Naive thymus-derived CD4-positive, alpha-beta T cell (primary cell): ENCODE measurements at regions not wholly inside any gene's neighbourhood (a gene's known extent, or its start where the extent isn't known, plus 50 kb on each side); places are given as distances from the start of the nearest gene placed in this dataset.

Experiments used
- ATAC-seq: fragments of 150-1000 bp; cut with Tn5 transposase; 2 replicates; pipeline ENCODE4 v1.10.0; 2021; ENCODE audit warnings: mild to moderate bottlenecking, moderate library complexity
- CTCF ChIA-PET: fragments of 350-600 bp; sonication (Branson Sonifier 250); formaldehyde crosslinking; loops from one replicate; lab custom pipeline; 2021; ENCODE audit warnings: antibody characterized with exemption; lab: Charles Lee
- POLR2A ChIA-PET: fragments of 350-600 bp; sonication (Branson Sonifier 250); formaldehyde crosslinking; loops from one replicate; lab custom pipeline; 2021; ENCODE audit warnings: antibody characterized with exemption, inconsistent platforms; lab: Charles Lee
- DNase-seq, 9 donors: peaks; one replicate each; pipeline versions ENCODE4 v3.0.0 to v3.0.0-alpha.2; 2020 to 2022; ENCODE audit warnings: mixed read lengths in 1 of 9
- H3K27ac ChIP-seq: one replicate; pipeline ENCODE4 v1.7.0; 2013; ENCODE audit warnings: mild to moderate bottlenecking, low read depth, low read length, moderate library complexity
- H3K27me3 ChIP-seq, 2 donors: one replicate each; pipeline ENCODE4 v1.7.0; 2013; ENCODE audit warnings: low read length in 2 of 2, mild to moderate bottlenecking in 2 of 2, moderate library complexity in 2 of 2; ENCODE audit not compliant: control insufficient read depth in 2 of 2, insufficient read depth in 2 of 2
- H3K36me3 ChIP-seq, 3 experiments: 1 replicate in 2 of 3; 2 replicates in 1 of 3; pipeline ENCODE4 v1.7.0; 2013; ENCODE audit warnings: low read length in 3 of 3, mild to moderate bottlenecking in 3 of 3, moderate library complexity in 1 of 3; ENCODE audit not compliant: insufficient read depth in 3 of 3, control insufficient read depth in 2 of 3
- H3K4me1 ChIP-seq, 2 donors: one replicate each; pipeline ENCODE4 v1.7.0; 2013; ENCODE audit warnings: low read length in 2 of 2, mild to moderate bottlenecking in 2 of 2, moderate library complexity in 1 of 2; ENCODE audit not compliant: control insufficient read depth in 2 of 2, insufficient read depth in 2 of 2
- H3K4me3 ChIP-seq: 2 replicates; pipeline ENCODE4 v1.7.0; 2013; ENCODE audit warnings: mild to moderate bottlenecking, low read length
- H3K9me3 ChIP-seq, 3 experiments: 1 replicate in 2 of 3; 2 replicates in 1 of 3; pipeline ENCODE4 v1.7.0; 2013; ENCODE audit warnings: low read length in 3 of 3; ENCODE audit not compliant: control insufficient read depth in 2 of 3
- H3K27ac Mint-ChIP-seq, 9 donors: one replicate each; pipeline ENCODE4 v1.8.0; 2020 to 2022; ENCODE audit warnings: mixed read lengths in 9 of 9, mild to moderate bottlenecking in 8 of 9, moderate library complexity in 5 of 9, inconsistent platforms in 2 of 9
- H3K27me3 Mint-ChIP-seq, 5 donors: one replicate each; pipeline ENCODE4 v1.8.0; 2021 to 2022; ENCODE audit warnings: mixed read lengths in 5 of 5, mild to moderate bottlenecking in 1 of 5
- H3K36me3 Mint-ChIP-seq, 5 donors: one replicate each; pipeline ENCODE4 v1.8.0; 2020 to 2022; ENCODE audit warnings: mixed read lengths in 5 of 5, mild to moderate bottlenecking in 3 of 5, inconsistent platforms in 1 of 5
- H3K4me1 Mint-ChIP-seq, 7 donors: one replicate each; pipeline ENCODE4 v1.8.0; 2020 to 2022; ENCODE audit warnings: mixed read lengths in 7 of 7, mild to moderate bottlenecking in 3 of 7, inconsistent platforms in 1 of 7
- H3K4me3 Mint-ChIP-seq, 10 donors: one replicate each; pipeline ENCODE4 v1.8.0; 2020 to 2022; ENCODE audit warnings: mild to moderate bottlenecking in 10 of 10, mixed read lengths in 10 of 10, moderate library complexity in 6 of 10, inconsistent platforms in 2 of 10
- H3K9me3 Mint-ChIP-seq, 11 donors: one replicate each; pipeline ENCODE4 v1.8.0; 2020 to 2022; ENCODE audit warnings: mixed read lengths in 11 of 11, mild to moderate bottlenecking in 4 of 11, inconsistent platforms in 1 of 11, moderate library complexity in 1 of 11
- intact Hi-C, 2 donors: fragments of 100-400 bp; cut with micrococcal nuclease; formaldehyde crosslinking; loops; one replicate each; pipeline ENCODE4 v1.15.1; 2023

DNA sequence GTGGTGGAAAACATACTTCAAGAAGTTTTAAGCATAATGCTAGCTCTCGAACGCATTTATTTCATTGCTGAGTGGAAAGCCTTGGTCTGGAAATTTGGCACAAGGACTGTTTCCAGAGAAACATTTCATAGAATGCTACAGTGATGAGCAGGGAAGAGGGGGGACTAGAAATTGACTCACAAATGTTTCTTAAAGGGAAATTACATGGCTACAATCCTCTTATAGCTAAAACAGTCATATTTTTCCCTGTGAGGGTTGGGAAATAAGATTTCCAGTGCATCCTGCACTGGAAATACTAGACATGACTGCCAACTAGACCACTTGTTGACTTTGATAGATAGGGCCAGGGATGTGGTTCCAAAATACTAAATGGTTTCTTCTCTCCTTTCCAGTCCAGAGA is 197.3 kb upstream of the RGS6 start:
- no peak overlapping the region for H3K4me3 Mint-ChIP-seq
- Histone ChIP-seq H3K4me1 (no peaks in the 10 kb centered on the region), H3K27me3 (no peaks in the 10 kb centered on the region), H3K9me3 (no peaks in the 10 kb centered on the region), H3K4me3 (no peak overlapping the region), H3K27ac (no peak overlapping the region), H3K36me3 (peaks cover 4 to 85% (median 9%) of the 10 kb centered on the region in 3 experiments)
- H3K4me1 Mint-ChIP-seq, result peaks cover 0 to 9% (median 0%) of the 10 kb centered on the region in 7 donors
- H3K27me3 Mint-ChIP-seq, result no peaks in the 10 kb centered on the region
- CTCF ChIA-PET, result no interaction called here
- DNase-seq, result no peak
- ATAC-seq, result no peak
- no peaks in the 10 kb centered on the region for H3K9me3 Mint-ChIP-seq
- POLR2A ChIA-PET, result no interaction called here
- H3K36me3 Mint-ChIP-seq, result peaks cover 24 to 69% (median 40%) of the 10 kb centered on the region in 5 donors
- H3K27ac Mint-ChIP-seq, result no peak overlapping the region
- intact Hi-C loops, result loop anchor here (5.0 kb wide), 2 partner anchors 393 to 413 kb away; partner anchors contain the start of gene SIPA1L1 (in 1 of the 2)

- H3K9me3 ChIP-seq, result no peaks in the 10 kb centered on the region
- ChIA-PET CTCF (interaction anchor here (1.2 kb wide), 1 partner anchor 15 kb away, joined by 5 read pairs; no protein-coding TSS in a partner anchor), POLR2A (no interaction called here)
- Mint-ChIP-seq H3K27me3 (no peaks in the 10 kb centered on the region), H3K9me3 (no peaks in the 10 kb centered on the region), H3K36me3 (peaks cover 11 to 46% (median 25%) of the 10 kb centered on the region in 5 donors), H3K4me3 (no peak overlapping the region), H3K27ac (no peak overlapping the region), H3K4me1 (peaks cover 0 to 7% (median 0%) of the 10 kb centered on the region in 7 donors)
- no peaks in the 10 kb centered on the region for H3K27me3 ChIP-seq
- intact Hi-C loops, result loop anchor here (5.0 kb wide), 2 partner anchors 395 to 415 kb away; partner anchors contain the start of gene SIPA1L1 (in 1 of the 2)
- H3K4me3 ChIP-seq, result no peak overlapping the region
- DNase-seq (no peak), ATAC-seq (no peak)
- H3K36me3 ChIP-seq, result peaks cover 4 to 57% (median 5%) of the 10 kb centered on the region in 3 experiments
- no peaks in the 10 kb centered on the region for H3K4me1 ChIP-seq
- no peak overlapping the region for H3K27ac ChIP-seq
Measured at GRCh38 chr14:71737760-71738159, 194.5 kb upstream of the RGS6 start.

DNA sequence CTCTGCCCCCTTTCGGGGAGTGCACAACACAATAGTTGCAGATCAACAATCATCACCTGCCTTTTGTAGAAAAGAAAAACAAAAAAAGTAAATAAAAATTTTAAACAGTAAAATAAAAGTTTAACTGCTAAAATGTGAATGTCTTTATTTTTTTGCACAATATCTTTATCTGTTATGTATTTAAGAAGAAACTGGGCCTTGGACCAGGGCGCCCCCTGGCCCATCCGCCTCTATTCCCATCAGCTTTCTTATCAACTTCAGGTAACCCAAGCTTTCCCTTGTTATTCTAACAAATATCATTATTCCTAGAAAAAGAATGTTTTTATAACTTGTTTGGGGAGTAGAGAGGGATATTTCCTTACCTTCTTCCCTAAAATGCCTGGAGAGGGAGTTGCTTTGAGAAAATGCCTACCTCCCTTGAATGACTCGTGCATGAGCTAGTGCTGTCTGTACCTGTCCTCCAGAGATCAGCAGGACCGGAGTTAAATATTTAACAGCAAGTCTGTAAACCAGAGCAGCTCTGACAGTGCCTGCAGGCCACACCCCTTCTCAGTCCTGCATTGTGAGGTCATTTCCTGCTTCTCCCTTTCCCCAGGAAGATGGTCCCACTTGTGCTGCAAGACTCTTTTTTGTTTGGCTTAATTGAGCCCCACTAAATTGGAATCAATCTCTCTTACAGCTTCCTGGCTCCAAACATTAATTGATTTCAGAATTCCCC is 192.8 kb upstream of the RGS6 start:
- no peak for DNase-seq
- POLR2A ChIA-PET, result no interaction called here

GRCh38 chr14:71741241-71741640 is 191.0 kb upstream of the RGS6 start:
- CTCF ChIA-PET, result interaction anchor here (1.3 kb wide), 1 partner anchor 417 kb away, joined by 5 read pairs; no protein-coding TSS in a partner anchor

More for the DNA sequence above, 192.8 kb upstream of the RGS6 start:
- no peaks in the 10 kb centered on the region for H3K4me1 ChIP-seq
- Mint-ChIP-seq H3K27ac (peak overlapping the region in 3 of 9 donors; percentile 21 to 31 (median 29)), H3K27me3 (no peaks in the 10 kb centered on the region), H3K4me3 (no peak overlapping the region), H3K36me3 (peaks cover 5 to 35% (median 20%) of the 10 kb centered on the region in 5 donors), H3K4me1 (peaks cover 0 to 10% (median 0%) of the 10 kb centered on the region in 7 donors), H3K9me3 (no peaks in the 10 kb centered on the region)
- intact Hi-C loops, result loop anchor here (5.0 kb wide), 2 partner anchors 397 to 417 kb away; partner anchors contain the start of gene SIPA1L1 (in 1 of the 2)
- H3K9me3 ChIP-seq, result no peaks in the 10 kb centered on the region
- H3K27me3 ChIP-seq, result no peaks in the 10 kb centered on the region
- H3K4me3 ChIP-seq, result no peak overlapping the region
- ATAC-seq, result no peak
- H3K36me3 ChIP-seq, result peaks cover 3 to 43% (median 5%) of the 10 kb centered on the region in 3 experiments
- CTCF ChIA-PET, result interaction anchor here (0.7 to 1.3 kb wide), 3 partner anchors 14 to 601 kb away, joined by 3 to 6 read pairs (median 3); no protein-coding TSS in a partner anchor
- no peak overlapping the region for H3K27ac ChIP-seq

DNA sequence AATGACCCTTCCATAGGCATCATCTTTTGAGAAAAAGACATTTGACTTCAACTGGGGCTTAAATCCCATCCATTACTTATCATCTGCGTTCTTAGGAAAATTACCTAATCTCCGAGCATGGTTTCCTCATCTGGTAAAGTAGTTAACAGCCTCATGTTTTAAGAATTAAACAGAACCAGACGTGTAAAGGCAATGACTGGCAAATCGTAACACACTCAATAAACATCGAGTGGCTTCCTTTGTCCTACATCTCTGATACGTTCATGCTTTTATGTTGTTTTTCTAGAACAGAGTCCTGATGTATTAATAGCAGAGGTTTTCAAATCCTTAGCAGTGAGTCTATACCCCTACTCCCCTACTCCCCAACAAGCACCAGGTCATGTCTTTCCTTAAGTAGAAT is 189.7 kb upstream of the RGS6 start:
- POLR2A ChIA-PET, result no interaction called here
- intact Hi-C loops, result no loop called here
- Mint-ChIP-seq H3K9me3 (peaks cover 0 to 7% (median 0%) of the 10 kb centered on the region in 11 donors), H3K4me3 (no peak overlapping the region), H3K36me3 (peaks cover 0 to 12% (median 3%) of the 10 kb centered on the region in 5 donors), H3K4me1 (peaks cover 0 to 10% (median 0%) of the 10 kb centered on the region in 7 donors), H3K27me3 (peaks cover 0 to 4% (median 0%) of the 10 kb centered on the region in 5 donors), H3K27ac (no peak overlapping the region)
- Histone ChIP-seq H3K27me3 (no peaks in the 10 kb centered on the region), H3K27ac (no peak overlapping the region), H3K4me1 (no peaks in the 10 kb centered on the region), H3K4me3 (no peak overlapping the region), H3K9me3 (no peaks in the 10 kb centered on the region), H3K36me3 (peaks cover 0 to 14% (median 0%) of the 10 kb centered on the region in 3 experiments)
- CTCF ChIA-PET, result no interaction called here
- ATAC-seq (no peak), DNase-seq (no peak)

More at GRCh38 chr14:71741241-71741640, 191.0 kb upstream of the RGS6 start:
- Mint-ChIP-seq H3K27me3 (peaks cover 0 to 2% (median 0%) of the 10 kb centered on the region in 5 donors), H3K36me3 (peaks cover 4 to 17% (median 14%) of the 10 kb centered on the region in 5 donors), H3K9me3 (peaks cover 0 to 3% (median 0%) of the 10 kb centered on the region in 11 donors), H3K4me1 (peaks cover 0 to 10% (median 0%) of the 10 kb centered on the region in 7 donors), H3K27ac (no peak overlapping the region), H3K4me3 (no peak overlapping the region)
- Histone ChIP-seq H3K27me3 (no peaks in the 10 kb centered on the region), H3K27ac (no peak overlapping the region), H3K9me3 (no peaks in the 10 kb centered on the region), H3K4me1 (no peaks in the 10 kb centered on the region), H3K4me3 (no peak overlapping the region), H3K36me3 (peaks cover 0 to 25% (median 0%) of the 10 kb centered on the region in 3 experiments)
- DNase-seq, result no peak
- intact Hi-C loops, result no loop called here
- POLR2A ChIA-PET, result no interaction called here
- no peak for ATAC-seq

DNA sequence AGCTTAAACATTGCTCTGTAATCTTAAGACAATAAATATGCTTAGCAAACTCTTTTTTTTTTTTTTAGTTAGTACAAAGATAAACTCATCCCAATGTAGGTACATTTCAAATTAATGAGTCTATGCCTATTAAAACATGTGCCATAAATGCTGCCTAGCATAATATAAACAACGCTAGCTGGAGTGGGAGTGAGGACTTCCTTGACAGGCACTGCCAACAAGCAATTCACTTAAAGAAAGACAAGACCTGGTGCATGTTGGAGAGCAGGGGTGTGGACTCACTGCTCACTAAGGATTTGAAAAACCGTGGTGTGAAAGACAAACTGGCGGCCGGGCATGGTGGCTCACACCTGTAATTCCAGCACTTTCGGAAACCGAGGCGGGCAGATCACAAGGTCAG is 187.2 kb upstream of the RGS6 start:
- no peaks in the 10 kb centered on the region for H3K4me1 ChIP-seq
- Mint-ChIP-seq H3K27me3 (peaks cover 0 to 4% (median 0%) of the 10 kb centered on the region in 5 donors), H3K9me3 (peaks cover 0 to 22% (median 11%) of the 10 kb centered on the region in 11 donors), H3K36me3 (peaks cover 0 to 15% (median 3%) of the 10 kb centered on the region in 5 donors), H3K4me1 (peaks cover 0 to 7% (median 0%) of the 10 kb centered on the region in 7 donors), H3K27ac (no peak overlapping the region), H3K4me3 (no peak overlapping the region)
- POLR2A ChIA-PET, result no interaction called here
- CTCF ChIA-PET, result interaction anchor here (0.7 kb wide), 2 partner anchors 423 to 1382 kb away, joined by 5 to 6 read pairs; no protein-coding TSS in a partner anchor
- ATAC-seq (no peak), DNase-seq (no peak)
- H3K27me3 ChIP-seq, result no peaks in the 10 kb centered on the region
- no peaks in the 10 kb centered on the region for H3K36me3 ChIP-seq
- no peak overlapping the region for H3K4me3 ChIP-seq
- peaks cover 0 to 6% (median 0%) of the 10 kb centered on the region in 3 experiments for H3K9me3 ChIP-seq
- H3K27ac ChIP-seq, result no peak overlapping the region
- intact Hi-C loops, result no loop called here
